HepG2 (cell line): ENCODE measurements at regions not wholly inside any gene's neighbourhood (a gene's known extent, or its start where the extent isn't known, plus 50 kb on each side); places are given as distances from the start of the nearest gene placed in this dataset.

ENCODE experiments used
- ATAC-seq: fragments of 200-7000 bp; cut with Tn5 transposase; 3 replicates; pipeline ENCODE4 v1.9.1; 2020; ENCODE audit warnings: mild to moderate bottlenecking, moderate library complexity
- BruUV-seq: library from RNA; stranded (reverse); fragments of 400-500 nt; replicated peaks from 2 replicates; lab custom pipeline; 2021; lab: Mats Ljungman, UMichigan
- CTCF ChIA-PET: fragments of 300-600 bp; formaldehyde crosslinking; extraction: SDS; loops from one replicate; lab custom pipeline; 2021; ENCODE audit warnings: low total read pairs, inconsistent platforms, low intra/inter-chr PET ratio; lab: Yijun Ruan, JAX
- POLR2A ChIA-PET: fragments of 350-600 bp; sonication (Branson Sonifier 250); formaldehyde crosslinking; loops from one replicate; lab custom pipeline; 2020; ENCODE audit warnings: antibody characterized with exemption, inconsistent platforms; lab: Yijun Ruan, JAX
- DNase-seq: peaks from one replicate; pipeline ENCODE4 v3.0.0-alpha.2; 2015; ENCODE audit warnings: low spot score
- FAIRE-seq: peaks from 3 replicates; lab custom pipeline; 2011; peaks lifted over from hg19 to GRCh38; lab: Jason Lieb, UNC
- H2AFZ ChIP-seq: one replicate; pipeline ENCODE4 v1.6.1; 2011; ENCODE audit warnings: low read length, inconsistent platforms
- H3K27ac ChIP-seq: fragments of 300-600 bp; 3 replicates; pipeline ENCODE4 v1.8.0; 2011; ENCODE audit warnings: mixed run types, mild to moderate bottlenecking, mixed read lengths, low read length, inconsistent platforms; ENCODE audit not compliant: insufficient read depth; ENCODE audit errors: extremely low read length
- H3K27me3 ChIP-seq, 2 experiments: fragments of 200-600 bp in 1 of 2; 2 replicates in 1 of 2; 3 replicates in 1 of 2; pipeline versions ENCODE4 v1.6.0 to v1.8.0; 2011; ENCODE audit warnings: low read length in 2 of 2, mild to moderate bottlenecking in 2 of 2, moderate library complexity in 2 of 2, inconsistent platforms in 1 of 2; ENCODE audit not compliant: insufficient read depth in 2 of 2, control insufficient read depth in 1 of 2
- H3K36me3 ChIP-seq, 2 experiments: fragments of 200-600 bp in 1 of 2; replicated peaks in 1 of 2; 2 replicates in 1 of 2; 3 replicates in 1 of 2; pipeline versions ENCODE4 v1.5.1 to v1.8.0; 2011; ENCODE audit warnings: low read length in 2 of 2, inconsistent platforms in 1 of 2; ENCODE audit not compliant: insufficient read depth in 2 of 2, control insufficient read depth in 1 of 2
- H3K4me1 ChIP-seq: 2 replicates; pipeline ENCODE4 v1.5.1; 2012; ENCODE audit warnings: low read length, inconsistent platforms; ENCODE audit not compliant: insufficient read depth
- H3K4me2 ChIP-seq: 2 replicates; pipeline ENCODE4 v1.6.0; 2011; ENCODE audit warnings: low read depth, low read length, inconsistent platforms
- H3K4me3 ChIP-seq, 3 experiments: fragments of 200-600 bp in 1 of 3; sonication (generic), shearing (Covaris generic) in 1 of 3; replicated peaks in 1 of 3; 2 replicates each; pipeline ENCODE4 v1.5.1; 2011 to 2016; ENCODE audit warnings: low read length in 3 of 3, inconsistent platforms in 2 of 3, low read depth in 2 of 3, mild to moderate bottlenecking in 2 of 3, control low read depth in 1 of 3, mixed read lengths in 1 of 3; ENCODE audit not compliant: insufficient read depth in 1 of 3
- H3K79me2 ChIP-seq: one replicate; pipeline ENCODE4 v1.6.1; 2011; ENCODE audit warnings: low read length, inconsistent platforms; ENCODE audit not compliant: insufficient read depth
- H3K9ac ChIP-seq: 2 replicates; pipeline ENCODE4 v1.6.0; 2011; ENCODE audit warnings: mild to moderate bottlenecking, low read depth, low read length, inconsistent platforms; ENCODE audit not compliant: insufficient read depth
- H3K9me3 ChIP-seq: 2 replicates; pipeline ENCODE4 v1.5.1; 2012; ENCODE audit warnings: mild to moderate bottlenecking, low read length
- H4K20me1 ChIP-seq: 2 replicates; pipeline ENCODE4 v1.6.0; 2011; ENCODE audit warnings: inconsistent platforms, mild to moderate bottlenecking, low read length, moderate library complexity; ENCODE audit not compliant: insufficient read depth
- FOXJ3 ChIP-seq: sonication (generic); formaldehyde crosslinking; IDR thresholded peaks from 2 replicates; pipeline ENCODE4 v1.4.0; 2020; ENCODE audit warnings: missing genetic modification reagents, mild to moderate bottlenecking, borderline replicate concordance
- FOXM1 ChIP-seq: sonication (generic); formaldehyde crosslinking; IDR thresholded peaks from 2 replicates; pipeline ENCODE4 v1.5.0; 2020; ENCODE audit warnings: missing genetic modification reagents
- HNRNPUL1 ChIP-seq: fragments of 200-400 bp; formaldehyde crosslinking; IDR thresholded peaks from 2 replicates; pipeline ENCODE4 v1.6.1; 2017; ENCODE audit warnings: low read depth, mild to moderate bottlenecking, low read length, moderate library complexity
- NFKB2 ChIP-seq: sonication (generic); formaldehyde crosslinking; IDR thresholded peaks from 2 replicates; pipeline ENCODE4 v1.4.0; 2020; ENCODE audit warnings: missing genetic modification reagents, borderline replicate concordance
- PHF21A ChIP-seq: sonication (generic); formaldehyde crosslinking; IDR thresholded peaks from 2 replicates; pipeline ENCODE4 v1.5.0; 2020; ENCODE audit warnings: mild to moderate bottlenecking, missing genetic modification reagents
- SMC3 ChIP-seq: IDR thresholded peaks from 2 replicates; pipeline ENCODE4 v1.6.1; 2011; ENCODE audit warnings: low read length, improper control_type of control experiment
- TBX2 ChIP-seq: sonication (generic); formaldehyde crosslinking; IDR thresholded peaks from 2 replicates; pipeline ENCODE4 v1.5.0; 2020; ENCODE audit warnings: missing genetic modification reagents, mild to moderate bottlenecking, borderline replicate concordance
- ZBTB1 ChIP-seq: sonication (generic); formaldehyde crosslinking; IDR thresholded peaks from 2 replicates; pipeline ENCODE4 v1.4.0; 2020; ENCODE audit warnings: missing genetic modification reagents, borderline replicate concordance
- ZC3H13 ChIP-seq: sonication (generic); formaldehyde crosslinking; IDR thresholded peaks from 2 replicates; pipeline ENCODE4 v1.8.1; 2023; ENCODE audit warnings: mild to moderate bottlenecking, missing genetic modification reagents, moderate library complexity
- ZNF331 ChIP-seq: sonication (generic); formaldehyde crosslinking; IDR thresholded peaks from 2 replicates; pipeline ENCODE4 v1.4.0; 2020; ENCODE audit warnings: missing genetic modification reagents
- ZNF576 ChIP-seq: sonication (generic); formaldehyde crosslinking; IDR thresholded peaks from 2 replicates; pipeline ENCODE4 v1.4.0; 2020; ENCODE audit warnings: mild to moderate bottlenecking, missing genetic modification reagents
- ZNF672 ChIP-seq: sonication (generic); formaldehyde crosslinking; IDR thresholded peaks from 2 replicates; pipeline ENCODE4 v1.8.1; 2022; ENCODE audit warnings: missing genetic modification reagents
- ZNF687 ChIP-seq: sonication (generic); formaldehyde crosslinking; IDR thresholded peaks from 2 replicates; pipeline ENCODE4 v1.5.1; 2020; ENCODE audit warnings: mild to moderate bottlenecking, missing genetic modification reagents, moderate library complexity
- ZNF768 ChIP-seq: sonication (generic); formaldehyde crosslinking; IDR thresholded peaks from 2 replicates; pipeline ENCODE4 v1.4.0; 2020; ENCODE audit warnings: missing genetic modification reagents
- ZNF770 ChIP-seq: sonication (generic); formaldehyde crosslinking; IDR thresholded peaks from 2 replicates; pipeline ENCODE4 v1.5.0; 2020; ENCODE audit warnings: mild to moderate bottlenecking, missing genetic modification reagents
- ZNF879 ChIP-seq: sonication (generic); formaldehyde crosslinking; IDR thresholded peaks from 2 replicates; pipeline ENCODE4 v1.8.1; 2023; ENCODE audit warnings: missing genetic modification reagents
- ZSCAN31 ChIP-seq: sonication (generic); formaldehyde crosslinking; IDR thresholded peaks from 2 replicates; pipeline ENCODE4 v1.5.0; 2020; ENCODE audit warnings: low read depth, mild to moderate bottlenecking, missing genetic modification reagents
- WGBS: methylation state at CpG from one replicate; pipeline ENCODE4 v1.1.6; 2017; ENCODE audit warnings: low lambda C conversion rate; 5-methylcytosine and 5-hydroxymethylcytosine counted together
- in situ Hi-C: cut with HindIII; loops from 2 replicates; pipeline ENCODE4 v1.10.0; 2017; ENCODE audit warnings: low pct_unique_long_range_greater_than_20kb; ENCODE audit not compliant: extremely low pct_ligation_motif_present
- intact Hi-C: fragments of 100-400 bp; cut with micrococcal nuclease; formaldehyde crosslinking; loops from one replicate; pipeline ENCODE4 v1.10.0; 2022; ENCODE audit not compliant: unreplicated experiment

- 21% methylated on average over 5 of the region's 5 CpGs for WGBS
- no peak overlapping the region for H3K4me3 ChIP-seq
- in situ Hi-C loops = no loop called here
- BruUV-seq = no TSS peak
- TF ChIP-seq ZBTB1 (CRISPR knock-in tag) (no peak), NFKB2 (CRISPR knock-in tag) (no peak), ZNF768 (CRISPR knock-in tag) (no peak), FOXJ3 (CRISPR knock-in tag) (no peak), HNRNPUL1 (no peak), FOXM1 (CRISPR knock-in tag) (no peak), ZNF576 (CRISPR knock-in tag) (no peak), PHF21A (no peak), ZNF879 (CRISPR knock-in tag) (no peak), ZNF672 (no peak), TBX2 (no peak), ZSCAN31 (no peak), SMC3 (no peak), ZNF687 (CRISPR knock-in tag) (no peak), ZNF331 (CRISPR knock-in tag) (no peak), ZNF770 (CRISPR knock-in tag) (no peak), ZC3H13 (no peak)
- no peak overlapping the region for H3K27ac ChIP-seq
- no peaks in the 10 kb centered on the region for H4K20me1 ChIP-seq
- no peak overlapping the region for H3K4me2 ChIP-seq
- FAIRE-seq (no peak), DNase-seq (no peak), ATAC-seq (no peak)
- no peak overlapping the region for H2AFZ ChIP-seq
- peaks cover 85% of the 10 kb centered on the region for H3K9me3 ChIP-seq
- intact Hi-C loops = no loop called here
- H3K79me2 ChIP-seq = no peaks in the 10 kb centered on the region
- no peak overlapping the region for H3K9ac ChIP-seq
- POLR2A ChIA-PET = no interaction called here
- H3K4me1 ChIP-seq = no peaks in the 10 kb centered on the region
- H3K36me3 ChIP-seq = no peaks in the 10 kb centered on the region
- H3K27me3 ChIP-seq = no peaks in the 10 kb centered on the region
- CTCF ChIA-PET = no interaction called here
These were observed 472.6 kb downstream of the TXNL1 start for GRCh38 chr18:56165601-56166355.
